ENCODE measurements at regions not wholly inside any gene's neighbourhood (a gene's known extent, or its start where the extent isn't known, plus 50 kb on each side); places are given as distances from the start of the nearest gene placed in this dataset.

- TF ChIP-seq SETDB1 (IDR thresholded peaks at IDR 0.05; ENCODE audit: insufficient read length, low read length) = no peak
- no peak for TF ChIP-seq ZNF341 (tag by site-specific recombination; IDR thresholded peaks at IDR 0.05; ENCODE audit: low read depth)
- TF ChIP-seq INSM2 (tag by site-specific recombination; IDR thresholded peaks at IDR 0.05) = no peak
- no peak for TF ChIP-seq CTCF (tag by site-specific recombination; IDR thresholded peaks at IDR 0.05)
- TF ChIP-seq ZNF473 (tag by site-specific recombination; IDR thresholded peaks at IDR 0.05) = no peak
- no peak for TF ChIP-seq RBAK (tag by site-specific recombination; IDR thresholded peaks at IDR 0.05)
- no peak for TF ChIP-seq ZBTB1 (tag by site-specific recombination; IDR thresholded peaks at IDR 0.05)
- no peak for TF ChIP-seq ZNF670 (tag by site-specific recombination; IDR thresholded peaks at IDR 0.05; ENCODE audit: low read depth)
- TF ChIP-seq ZNF121 (tag by site-specific recombination; IDR thresholded peaks at IDR 0.05) = no peak
- TF ChIP-seq ZNF777 (tag by site-specific recombination; IDR thresholded peaks at IDR 0.05; ENCODE audit: borderline replicate concordance) = no peak
- TF ChIP-seq ZNF174 (tag by site-specific recombination; IDR thresholded peaks at IDR 0.05) = no peak
- TF ChIP-seq PATZ1 (tag by site-specific recombination; IDR thresholded peaks at IDR 0.05) = no peak
- no peak for TF ChIP-seq HOXA7 (CRISPR knock-in tag; IDR thresholded peaks at IDR 0.05; ENCODE audit: borderline replicate concordance)
- no peak for TF ChIP-seq ZSCAN18 (tag by site-specific recombination; IDR thresholded peaks at IDR 0.05)
Measured at GRCh38 chr14:98916036-98916435, 356.0 kb downstream of the BCL11B start.
